ENCODE measurements at regions not wholly inside any gene's neighbourhood (a gene's known extent, or its start where the extent isn't known, plus 50 kb on each side); places are given as distances from the start of the nearest gene placed in this dataset.

- Histone ChIP-seq H3K9me3 (ENCODE audit: control insufficient read depth in 1 of 2, low read length in 2 of 2) (no peaks in the 10 kb centered on the region), H3K36me3 (ENCODE audit: control insufficient read depth in 1 of 2, insufficient read depth in 2 of 2, low read length in 2 of 2) (no peaks in the 10 kb centered on the region), H3K4me3 (ENCODE audit: low read depth in 1 of 2, low read length in 2 of 2) (no peak overlapping the region), H3K4me1 (ENCODE audit: control insufficient read depth in 1 of 2, insufficient read depth in 2 of 2, low read length in 2 of 2) (no peaks in the 10 kb centered on the region), H3K27me3 (ENCODE audit: control insufficient read depth in 1 of 2, insufficient read depth in 2 of 2, low read length in 2 of 2) (no peaks in the 10 kb centered on the region), H3K9ac (ENCODE audit: low read depth in 1 of 2, low read length in 2 of 2) (no peak overlapping the region), H3K27ac (ENCODE audit: low read depth, low read length) (no peak overlapping the region)
Measured at GRCh38 chr5:8327016-8327415, 458.1 kb downstream of the MTRR start.

GRCh38 chr5:8329773-8330172 is 460.8 kb downstream of the MTRR start:
- Histone ChIP-seq H3K9ac (ENCODE audit: low read depth in 1 of 2, low read length in 2 of 2) (no peak overlapping the region), H3K27ac (ENCODE audit: low read depth, low read length) (no peak overlapping the region), H3K36me3 (ENCODE audit: control insufficient read depth in 1 of 2, insufficient read depth in 2 of 2, low read length in 2 of 2) (no peaks in the 10 kb centered on the region), H3K9me3 (ENCODE audit: control insufficient read depth in 1 of 2, low read length in 2 of 2) (no peaks in the 10 kb centered on the region), H3K4me1 (ENCODE audit: control insufficient read depth in 1 of 2, insufficient read depth in 2 of 2, low read length in 2 of 2) (no peaks in the 10 kb centered on the region), H3K27me3 (ENCODE audit: control insufficient read depth in 1 of 2, insufficient read depth in 2 of 2, low read length in 2 of 2) (no peaks in the 10 kb centered on the region), H3K4me3 (ENCODE audit: low read depth in 1 of 2, low read length in 2 of 2) (no peak overlapping the region)

GRCh38 chr5:8332666-8333445 is 463.9 kb downstream of the MTRR start:
- H3K9me3 ChIP-seq (ENCODE audit: control insufficient read depth in 1 of 2, low read length in 2 of 2): no peaks in the 10 kb centered on the region
- no peaks in the 10 kb centered on the region for H3K27me3 ChIP-seq (ENCODE audit: control insufficient read depth in 1 of 2, insufficient read depth in 2 of 2, low read length in 2 of 2)
- no peaks in the 10 kb centered on the region for H3K36me3 ChIP-seq (ENCODE audit: control insufficient read depth in 1 of 2, insufficient read depth in 2 of 2, low read length in 2 of 2)
- H3K4me1 ChIP-seq (ENCODE audit: control insufficient read depth in 1 of 2, insufficient read depth in 2 of 2, low read length in 2 of 2): no peaks in the 10 kb centered on the region
- no peak overlapping the region for H3K27ac ChIP-seq (ENCODE audit: low read depth, low read length)
- no peak overlapping the region for H3K4me3 ChIP-seq (ENCODE audit: low read depth in 1 of 2, low read length in 2 of 2)
- H3K9ac ChIP-seq (ENCODE audit: low read depth in 1 of 2, low read length in 2 of 2): no peak overlapping the region

- Histone ChIP-seq H3K27ac (ENCODE audit: low read depth, low read length) (no peak overlapping the region), H3K27me3 (ENCODE audit: control insufficient read depth in 1 of 2, insufficient read depth in 2 of 2, low read length in 2 of 2) (no peaks in the 10 kb centered on the region), H3K36me3 (ENCODE audit: control insufficient read depth in 1 of 2, insufficient read depth in 2 of 2, low read length in 2 of 2) (no peaks in the 10 kb centered on the region), H3K4me1 (ENCODE audit: control insufficient read depth in 1 of 2, insufficient read depth in 2 of 2, low read length in 2 of 2) (no peaks in the 10 kb centered on the region), H3K9ac (ENCODE audit: low read depth in 1 of 2, low read length in 2 of 2) (no peak overlapping the region), H3K9me3 (ENCODE audit: control insufficient read depth in 1 of 2, low read length in 2 of 2) (no peaks in the 10 kb centered on the region), H3K4me3 (ENCODE audit: low read depth in 1 of 2, low read length in 2 of 2) (no peak overlapping the region)
Measured at GRCh38 chr5:8333485-8333884, 464.5 kb downstream of the MTRR start.

GRCh38 chr5:8333977-8334376 is 465.0 kb downstream of the MTRR start:
- Histone ChIP-seq H3K9me3 (ENCODE audit: control insufficient read depth in 1 of 2, low read length in 2 of 2) (no peaks in the 10 kb centered on the region), H3K4me3 (ENCODE audit: low read depth in 1 of 2, low read length in 2 of 2) (no peak overlapping the region), H3K9ac (ENCODE audit: low read depth in 1 of 2, low read length in 2 of 2) (no peak overlapping the region), H3K27me3 (ENCODE audit: control insufficient read depth in 1 of 2, insufficient read depth in 2 of 2, low read length in 2 of 2) (no peaks in the 10 kb centered on the region), H3K4me1 (ENCODE audit: control insufficient read depth in 1 of 2, insufficient read depth in 2 of 2, low read length in 2 of 2) (no peaks in the 10 kb centered on the region), H3K36me3 (ENCODE audit: control insufficient read depth in 1 of 2, insufficient read depth in 2 of 2, low read length in 2 of 2) (no peaks in the 10 kb centered on the region), H3K27ac (ENCODE audit: low read depth, low read length) (no peak overlapping the region)

GRCh38 chr5:8340261-8340660 is 471.3 kb downstream of the MTRR start:
- no peaks in the 10 kb centered on the region for H3K4me1 ChIP-seq (ENCODE audit: control insufficient read depth in 1 of 2, insufficient read depth in 2 of 2, low read length in 2 of 2)
- H3K9ac ChIP-seq (ENCODE audit: low read depth in 1 of 2, low read length in 2 of 2): no peak overlapping the region
- H3K27ac ChIP-seq (ENCODE audit: low read depth, low read length): no peak overlapping the region
- no peak overlapping the region for H3K4me3 ChIP-seq (ENCODE audit: low read depth in 1 of 2, low read length in 2 of 2)
- no peaks in the 10 kb centered on the region for H3K27me3 ChIP-seq (ENCODE audit: control insufficient read depth in 1 of 2, insufficient read depth in 2 of 2, low read length in 2 of 2)
- no peaks in the 10 kb centered on the region for H3K36me3 ChIP-seq (ENCODE audit: control insufficient read depth in 1 of 2, insufficient read depth in 2 of 2, low read length in 2 of 2)
- H3K9me3 ChIP-seq (ENCODE audit: control insufficient read depth in 1 of 2, low read length in 2 of 2): no peaks in the 10 kb centered on the region

GRCh38 chr5:8340739-8341344 is 471.9 kb downstream of the MTRR start:
- Histone ChIP-seq H3K27ac (ENCODE audit: low read depth, low read length) (no peak overlapping the region), H3K9ac (ENCODE audit: low read depth in 1 of 2, low read length in 2 of 2) (no peak overlapping the region), H3K4me1 (ENCODE audit: control insufficient read depth in 1 of 2, insufficient read depth in 2 of 2, low read length in 2 of 2) (no peaks in the 10 kb centered on the region), H3K27me3 (ENCODE audit: control insufficient read depth in 1 of 2, insufficient read depth in 2 of 2, low read length in 2 of 2) (no peaks in the 10 kb centered on the region), H3K4me3 (ENCODE audit: low read depth in 1 of 2, low read length in 2 of 2) (no peak overlapping the region), H3K9me3 (ENCODE audit: control insufficient read depth in 1 of 2, low read length in 2 of 2) (no peaks in the 10 kb centered on the region), H3K36me3 (ENCODE audit: control insufficient read depth in 1 of 2, insufficient read depth in 2 of 2, low read length in 2 of 2) (no peaks in the 10 kb centered on the region)

- no peaks in the 10 kb centered on the region for H3K9me3 ChIP-seq (ENCODE audit: control insufficient read depth in 1 of 2, low read length in 2 of 2)
- H3K4me1 ChIP-seq (ENCODE audit: control insufficient read depth in 1 of 2, insufficient read depth in 2 of 2, low read length in 2 of 2): no peaks in the 10 kb centered on the region
- no peaks in the 10 kb centered on the region for H3K27me3 ChIP-seq (ENCODE audit: control insufficient read depth in 1 of 2, insufficient read depth in 2 of 2, low read length in 2 of 2)
- H3K9ac ChIP-seq (ENCODE audit: low read depth in 1 of 2, low read length in 2 of 2): no peak overlapping the region
- H3K36me3 ChIP-seq (ENCODE audit: control insufficient read depth in 1 of 2, insufficient read depth in 2 of 2, low read length in 2 of 2): no peaks in the 10 kb centered on the region
- no peak overlapping the region for H3K27ac ChIP-seq (ENCODE audit: low read depth, low read length)
- H3K4me3 ChIP-seq (ENCODE audit: low read depth in 1 of 2, low read length in 2 of 2): no peak overlapping the region
Measured at GRCh38 chr5:8341406-8341805, 472.5 kb downstream of the MTRR start.

GRCh38 chr5:8347984-8348383 is 479.0 kb downstream of the MTRR start:
- Histone ChIP-seq H3K27me3 (ENCODE audit: control insufficient read depth in 1 of 2, insufficient read depth in 2 of 2, low read length in 2 of 2) (no peaks in the 10 kb centered on the region), H3K9ac (ENCODE audit: low read depth in 1 of 2, low read length in 2 of 2) (no peak overlapping the region), H3K36me3 (ENCODE audit: control insufficient read depth in 1 of 2, insufficient read depth in 2 of 2, low read length in 2 of 2) (no peaks in the 10 kb centered on the region), H3K4me3 (ENCODE audit: low read depth in 1 of 2, low read length in 2 of 2) (no peak overlapping the region), H3K9me3 (ENCODE audit: control insufficient read depth in 1 of 2, low read length in 2 of 2) (no peaks in the 10 kb centered on the region), H3K4me1 (ENCODE audit: control insufficient read depth in 1 of 2, insufficient read depth in 2 of 2, low read length in 2 of 2) (no peaks in the 10 kb centered on the region), H3K27ac (ENCODE audit: low read depth, low read length) (no peak overlapping the region)

GRCh38 chr5:8349855-8350254 is 480.9 kb downstream of the MTRR start:
- Histone ChIP-seq H3K36me3 (ENCODE audit: control insufficient read depth in 1 of 2, insufficient read depth in 2 of 2, low read length in 2 of 2) (no peaks in the 10 kb centered on the region), H3K27me3 (ENCODE audit: control insufficient read depth in 1 of 2, insufficient read depth in 2 of 2, low read length in 2 of 2) (no peaks in the 10 kb centered on the region), H3K4me3 (ENCODE audit: low read depth in 1 of 2, low read length in 2 of 2) (no peak overlapping the region), H3K9me3 (ENCODE audit: control insufficient read depth in 1 of 2, low read length in 2 of 2) (no peaks in the 10 kb centered on the region), H3K9ac (ENCODE audit: low read depth in 1 of 2, low read length in 2 of 2) (no peak overlapping the region), H3K27ac (ENCODE audit: low read depth, low read length) (no peak overlapping the region), H3K4me1 (ENCODE audit: control insufficient read depth in 1 of 2, insufficient read depth in 2 of 2, low read length in 2 of 2) (no peaks in the 10 kb centered on the region)

All from duodenal mucosa (tissue), 2 donors.